Dedifferentiated amniotic fluid mesenchymal stem cell (primary cell): ENCODE measurements at regions not wholly inside any gene's neighbourhood (a gene's known extent, or its start where the extent isn't known, plus 50 kb on each side); places are given as distances from the start of the nearest gene placed in this dataset.

Source experiments
- DNase-seq: peaks from one replicate; pipeline ENCODE4 v3.0.0-alpha.2; 2016; ENCODE audit errors: extremely low spot score

- no peak for DNase-seq
These were observed 60.0 kb downstream of the NRN1 start for GRCh38 chr6:5946701-5947100.

GRCh38 chr6:5946181-5946580 is 60.5 kb downstream of the NRN1 start:
- DNase-seq = no peak

- no peak for DNase-seq
These were observed 63.1 kb downstream of the NRN1 start for GRCh38 chr6:5943591-5943990.

GRCh38 chr6:5942591-5942990 is 64.1 kb downstream of the NRN1 start:
- DNase-seq = no peak

- no peak for DNase-seq
These were observed 65.5 kb downstream of the NRN1 start for GRCh38 chr6:5941188-5941587.

- no peak for DNase-seq
These were observed 67.8 kb downstream of the NRN1 start for GRCh38 chr6:5938934-5939333.

GRCh38 chr6:5937936-5938706 is 68.6 kb downstream of the NRN1 start:
- no peak for DNase-seq

- no peak for DNase-seq
These were observed 69.4 kb downstream of the NRN1 start for GRCh38 chr6:5937169-5937909.

GRCh38 chr6:5936631-5937030 is 70.1 kb downstream of the NRN1 start:
- no peak for DNase-seq

GRCh38 chr6:5936140-5936539 is 70.6 kb downstream of the NRN1 start:
- no peak for DNase-seq

- no peak for DNase-seq
These were observed 75.8 kb downstream of the NRN1 start for GRCh38 chr6:5930968-5931367.

- DNase-seq = no peak
These were observed 76.5 kb downstream of the NRN1 start for GRCh38 chr6:5930143-5930770.

- DNase-seq = no peak
These were observed 82.9 kb downstream of the NRN1 start for GRCh38 chr6:5923840-5924239.

- no peak for DNase-seq
These were observed 84.5 kb downstream of the NRN1 start for GRCh38 chr6:5922230-5922629.

GRCh38 chr6:5909721-5910120 is 97.0 kb downstream of the NRN1 start:
- DNase-seq = no peak

GRCh38 chr6:5906842-5907241 is 99.9 kb downstream of the NRN1 start:
- DNase-seq = no peak

GRCh38 chr6:5906340-5906670 is 100.4 kb downstream of the NRN1 start:
- DNase-seq = no peak

GRCh38 chr6:5905431-5906339 is 101.0 kb downstream of the NRN1 start:
- DNase-seq = peak; percentile 53

- DNase-seq = no peak
These were observed 102.2 kb downstream of the NRN1 start for GRCh38 chr6:5904532-5904931.

- no peak for DNase-seq
These were observed 107.3 kb downstream of the NRN1 start for GRCh38 chr6:5899216-5900045.

- no peak for DNase-seq
These were observed 108.2 kb downstream of the NRN1 start for GRCh38 chr6:5898563-5898962.
